H1 (cell line): ENCODE measurements at regions not wholly inside any gene's neighbourhood (a gene's known extent, or its start where the extent isn't known, plus 50 kb on each side); places are given as distances from the start of the nearest gene placed in this dataset.

Experiments used
- CTBP2 ChIP-seq: IDR thresholded peaks from 2 replicates; pipeline ENCODE4 v1.7.0; 2011; ENCODE audit warnings: borderline replicate concordance, mild to moderate bottlenecking, moderate library complexity, mixed read lengths, low read length; ENCODE audit not compliant: insufficient read depth, insufficient read length

GRCh38 chr13:90806016-90806615 is 541.4 kb upstream of the MIR17HG start (continued):
- TF ChIP-seq CTBP2: no peak
